IPS-20b (cell line): ENCODE measurements at regions not wholly inside any gene's neighbourhood (a gene's known extent, or its start where the extent isn't known, plus 50 kb on each side); places are given as distances from the start of the nearest gene placed in this dataset.

Experiments used
- H3K27ac ChIP-seq: one replicate; pipeline ENCODE4 v1.5.1; 2013; ENCODE audit warnings: low read length
- H3K27me3 ChIP-seq: 2 replicates; pipeline ENCODE4 v1.6.1; 2013; ENCODE audit warnings: mild to moderate bottlenecking, low read length, inconsistent platforms; ENCODE audit not compliant: insufficient read depth
- H3K36me3 ChIP-seq: 2 replicates; pipeline ENCODE4 v1.6.1; 2013; ENCODE audit warnings: low read depth, mild to moderate bottlenecking, inconsistent platforms, low read length, moderate library complexity; ENCODE audit not compliant: insufficient read depth
- H3K4me1 ChIP-seq: 2 replicates; pipeline ENCODE4 v1.6.1; 2013; ENCODE audit warnings: mild to moderate bottlenecking, control low read depth, inconsistent platforms, low read length, moderate library complexity; ENCODE audit not compliant: insufficient read depth
- H3K4me3 ChIP-seq: 2 replicates; pipeline ENCODE4 v1.5.1; 2013; ENCODE audit warnings: mild to moderate bottlenecking, low read length, inconsistent platforms
- H3K9ac ChIP-seq: 2 replicates; pipeline ENCODE4 v1.6.1; 2013; ENCODE audit warnings: low read depth, mild to moderate bottlenecking, inconsistent platforms, low read length, moderate library complexity
- H3K9me3 ChIP-seq: 2 replicates; pipeline ENCODE4 v1.6.1; 2013; ENCODE audit warnings: mild to moderate bottlenecking, low read depth, low read length, inconsistent platforms; ENCODE audit not compliant: insufficient read depth

GRCh38 chr2:66729416-66730330 is 294.7 kb downstream of the MEIS1 start:
- H3K4me3 ChIP-seq: no peak overlapping the region

GRCh38 chr2:66730441-66730840 is 295.5 kb downstream of the MEIS1 start:
- Histone ChIP-seq H3K27ac (no peak overlapping the region), H3K9ac (no peak overlapping the region), H3K4me3 (no peak overlapping the region), H3K27me3 (no peaks in the 10 kb centered on the region), H3K36me3 (no peaks in the 10 kb centered on the region), H3K4me1 (peaks cover 3% of the 10 kb centered on the region; the same call in 1 of the 2 replicates), H3K9me3 (no peaks in the 10 kb centered on the region)

More at GRCh38 chr2:66729416-66730330, 294.7 kb downstream of the MEIS1 start:
- no peaks in the 10 kb centered on the region for H3K36me3 ChIP-seq
- H3K9me3 ChIP-seq: no peaks in the 10 kb centered on the region
- no peak overlapping the region for H3K27ac ChIP-seq
- no peak overlapping the region for H3K9ac ChIP-seq
- no peaks in the 10 kb centered on the region for H3K27me3 ChIP-seq
- peaks cover 3% of the 10 kb centered on the region; the same call in 1 of the 2 replicates for H3K4me1 ChIP-seq

- no peaks in the 10 kb centered on the region for H3K36me3 ChIP-seq
- H3K27me3 ChIP-seq: no peaks in the 10 kb centered on the region
- no peak overlapping the region for H3K9ac ChIP-seq
- no peaks in the 10 kb centered on the region for H3K9me3 ChIP-seq
- peaks cover 3% of the 10 kb centered on the region; the same call in 1 of the 2 replicates for H3K4me1 ChIP-seq
- no peak overlapping the region for H3K4me3 ChIP-seq
- no peak overlapping the region for H3K27ac ChIP-seq
Observed at GRCh38 chr2:66733364-66733999, 298.6 kb downstream of the MEIS1 start.

- Histone ChIP-seq H3K36me3 (no peaks in the 10 kb centered on the region), H3K4me1 (no peaks in the 10 kb centered on the region), H3K9me3 (no peaks in the 10 kb centered on the region), H3K27ac (no peak overlapping the region), H3K27me3 (no peaks in the 10 kb centered on the region), H3K4me3 (no peak overlapping the region), H3K9ac (no peak overlapping the region)
Observed at GRCh38 chr2:66748939-66749338, 314.0 kb downstream of the MEIS1 start.

GRCh38 chr2:66749566-66749965 is 314.6 kb downstream of the MEIS1 start:
- Histone ChIP-seq H3K4me3 (no peak overlapping the region), H3K9me3 (no peaks in the 10 kb centered on the region), H3K4me1 (no peaks in the 10 kb centered on the region), H3K9ac (no peak overlapping the region), H3K27me3 (no peaks in the 10 kb centered on the region), H3K36me3 (no peaks in the 10 kb centered on the region), H3K27ac (no peak overlapping the region)

GRCh38 chr2:66753257-66753656 is 318.3 kb downstream of the MEIS1 start:
- Histone ChIP-seq H3K27ac (no peak overlapping the region), H3K36me3 (no peaks in the 10 kb centered on the region), H3K9me3 (no peaks in the 10 kb centered on the region), H3K27me3 (no peaks in the 10 kb centered on the region), H3K4me1 (peaks cover 4% of the 10 kb centered on the region; the same call in 1 of the 2 replicates), H3K9ac (no peak overlapping the region), H3K4me3 (no peak overlapping the region)

- H3K27me3 ChIP-seq: no peaks in the 10 kb centered on the region
- no peak overlapping the region for H3K9ac ChIP-seq
- H3K36me3 ChIP-seq: no peaks in the 10 kb centered on the region
- H3K4me1 ChIP-seq: peaks cover 4% of the 10 kb centered on the region; the same call in 1 of the 2 replicates
- H3K4me3 ChIP-seq: no peak overlapping the region
- H3K27ac ChIP-seq: no peak overlapping the region
- H3K9me3 ChIP-seq: no peaks in the 10 kb centered on the region
Observed at GRCh38 chr2:66753660-66754059, 318.7 kb downstream of the MEIS1 start.

- no peak overlapping the region for H3K27ac ChIP-seq
- peaks cover 4% of the 10 kb centered on the region; the same call in 1 of the 2 replicates for H3K4me1 ChIP-seq
- no peak overlapping the region for H3K4me3 ChIP-seq
- H3K9me3 ChIP-seq: no peaks in the 10 kb centered on the region
- H3K27me3 ChIP-seq: no peaks in the 10 kb centered on the region
- no peak overlapping the region for H3K9ac ChIP-seq
- H3K36me3 ChIP-seq: no peaks in the 10 kb centered on the region
Observed at GRCh38 chr2:66755974-66756373, 321.0 kb downstream of the MEIS1 start.

- no peak overlapping the region for H3K9ac ChIP-seq
- no peak overlapping the region for H3K27ac ChIP-seq
- no peaks in the 10 kb centered on the region for H3K27me3 ChIP-seq
- no peaks in the 10 kb centered on the region for H3K4me1 ChIP-seq
- no peaks in the 10 kb centered on the region for H3K9me3 ChIP-seq
- no peaks in the 10 kb centered on the region for H3K36me3 ChIP-seq
- no peak overlapping the region for H3K4me3 ChIP-seq
Observed at GRCh38 chr2:66761826-66762225, 326.9 kb downstream of the MEIS1 start.

- Histone ChIP-seq H3K4me1 (no peaks in the 10 kb centered on the region), H3K9me3 (no peaks in the 10 kb centered on the region), H3K9ac (no peak overlapping the region), H3K36me3 (no peaks in the 10 kb centered on the region), H3K4me3 (no peak overlapping the region), H3K27me3 (no peaks in the 10 kb centered on the region), H3K27ac (no peak overlapping the region)
Observed at GRCh38 chr2:66762761-66763160, 327.8 kb downstream of the MEIS1 start.

- Histone ChIP-seq H3K4me1 (no peaks in the 10 kb centered on the region), H3K27ac (no peak overlapping the region), H3K36me3 (no peaks in the 10 kb centered on the region), H3K27me3 (no peaks in the 10 kb centered on the region), H3K9ac (no peak overlapping the region), H3K9me3 (no peaks in the 10 kb centered on the region), H3K4me3 (no peak overlapping the region)
Observed at GRCh38 chr2:66766582-66766981, 331.7 kb downstream of the MEIS1 start.
